Smooth muscle cell (in vitro differentiated cells): ENCODE measurements at regions not wholly inside any gene's neighbourhood (a gene's known extent, or its start where the extent isn't known, plus 50 kb on each side); places are given as distances from the start of the nearest gene placed in this dataset.

ENCODE experiments used
- DNase-seq: peaks from one replicate; lab custom pipeline; 2025; ENCODE audit not compliant: unreplicated experiment; lab: John Stamatoyannopoulos, UW
- H2AFZ ChIP-seq: fragments of 200-600 bp; sonication (generic); 2 replicates; pipeline ENCODE4 v1.6.0; 2016; ENCODE audit warnings: antibody characterized with exemption, low read depth, mild to moderate bottlenecking
- H3F3A ChIP-seq: fragments of 200-600 bp; sonication (generic); 2 replicates; pipeline ENCODE4 v1.6.0; 2017; ENCODE audit warnings: antibody characterized with exemption, low read depth
- H3K27ac ChIP-seq: fragments of 200-600 bp; sonication (generic); 2 replicates; pipeline ENCODE4 v1.5.1; 2016; ENCODE audit warnings: low read depth, mild to moderate bottlenecking
- H3K27me3 ChIP-seq: fragments of 200-600 bp; sonication (generic); 2 replicates; pipeline ENCODE4 v1.6.1; 2016; ENCODE audit warnings: low read depth, mild to moderate bottlenecking
- H3K36me3 ChIP-seq: fragments of 200-600 bp; sonication (generic); 2 replicates; pipeline ENCODE4 v1.5.1; 2016; ENCODE audit warnings: low read depth
- H3K4me1 ChIP-seq: fragments of 200-600 bp; sonication (generic); 2 replicates; pipeline ENCODE4 v1.5.1; 2016; ENCODE audit warnings: low read depth
- H3K4me2 ChIP-seq: fragments of 200-600 bp; sonication (generic); 2 replicates; pipeline ENCODE4 v1.6.0; 2016; ENCODE audit warnings: mild to moderate bottlenecking
- H3K4me3 ChIP-seq: fragments of 200-600 bp; sonication (generic); 2 replicates; pipeline ENCODE4 v1.5.1; 2016; ENCODE audit warnings: mild to moderate bottlenecking
- H3K79me2 ChIP-seq: fragments of 200-600 bp; sonication (generic); 2 replicates; pipeline ENCODE4 v1.6.0; 2016; ENCODE audit warnings: low read depth, mild to moderate bottlenecking
- H3K9ac ChIP-seq: fragments of 200-600 bp; sonication (generic); 2 replicates; pipeline ENCODE4 v1.6.0; 2016; ENCODE audit warnings: low read depth
- H3K9me3 ChIP-seq: fragments of 200-600 bp; sonication (generic); replicated peaks from 2 replicates; pipeline ENCODE4 v1.5.1; 2016; ENCODE audit warnings: low read depth
- H4K20me1 ChIP-seq: fragments of 200-600 bp; sonication (generic); 2 replicates; pipeline ENCODE4 v1.6.0; 2016; ENCODE audit warnings: low read depth
- CTCF ChIP-seq: fragments of 200-600 bp; sonication (generic); IDR thresholded peaks from 2 replicates; pipeline ENCODE4 v1.5.1; 2017; ENCODE audit warnings: borderline replicate concordance, mild to moderate bottlenecking, antibody characterized with exemption; ENCODE audit not compliant: insufficient read depth, poor library complexity, severe bottlenecking
- WGBS: methylation state at CpG from one replicate; pipeline ENCODE4 v1.1.7; 2016; ENCODE audit warnings: low lambda C conversion rate; 5-methylcytosine and 5-hydroxymethylcytosine counted together

GRCh38 chr16:5385811-5386210 lies 288.2 kb upstream of the EEF2KMT start:
- Histone ChIP-seq H3K9ac (no peak overlapping the region), H3K9me3 (no peaks in the 10 kb centered on the region), H3F3A (no peaks in the 10 kb centered on the region), H4K20me1 (no peaks in the 10 kb centered on the region), H2AFZ (no peak overlapping the region), H3K4me3 (no peak overlapping the region), H3K79me2 (no peaks in the 10 kb centered on the region), H3K4me1 (no peaks in the 10 kb centered on the region), H3K27ac (no peak overlapping the region), H3K36me3 (no peaks in the 10 kb centered on the region), H3K27me3 (no peaks in the 10 kb centered on the region), H3K4me2 (no peak overlapping the region)
- no peak for DNase-seq
- 87% methylated on average over 3 of the region's 3 CpGs for WGBS
- no peak for TF ChIP-seq CTCF

GRCh38 chr16:5385115-5385514 lies 287.5 kb upstream of the EEF2KMT start:
- H3K9me3 ChIP-seq = no peaks in the 10 kb centered on the region
- no peaks in the 10 kb centered on the region for H4K20me1 ChIP-seq
- no peak overlapping the region for H2AFZ ChIP-seq
- no peaks in the 10 kb centered on the region for H3K36me3 ChIP-seq
- 96% methylated on average over 2 of the region's 2 CpGs for WGBS
- no peak overlapping the region for H3K9ac ChIP-seq
- no peaks in the 10 kb centered on the region for H3K79me2 ChIP-seq
- H3K27ac ChIP-seq = no peak overlapping the region
- no peak overlapping the region for H3K4me2 ChIP-seq
- H3K4me3 ChIP-seq = no peak overlapping the region
- H3K4me1 ChIP-seq = no peaks in the 10 kb centered on the region
- H3K27me3 ChIP-seq = no peaks in the 10 kb centered on the region
- DNase-seq = no peak
- TF ChIP-seq CTCF = no peak
- no peaks in the 10 kb centered on the region for H3F3A ChIP-seq

GRCh38 chr16:5383737-5384136 lies 286.1 kb upstream of the EEF2KMT start:
- Histone ChIP-seq H3K79me2 (no peaks in the 10 kb centered on the region), H2AFZ (no peak overlapping the region), H3K9ac (no peak overlapping the region), H3F3A (no peaks in the 10 kb centered on the region), H3K27ac (no peak overlapping the region), H4K20me1 (no peaks in the 10 kb centered on the region), H3K4me3 (no peak overlapping the region), H3K27me3 (no peaks in the 10 kb centered on the region), H3K4me2 (no peak overlapping the region), H3K9me3 (no peaks in the 10 kb centered on the region), H3K4me1 (no peaks in the 10 kb centered on the region), H3K36me3 (no peaks in the 10 kb centered on the region)
- WGBS = 90% methylated on average over 2 of the region's 2 CpGs
- no peak for DNase-seq
- no peak for TF ChIP-seq CTCF

- Histone ChIP-seq H3K36me3 (no peaks in the 10 kb centered on the region), H3K27me3 (peaks cover 5% of the 10 kb centered on the region), H3K9ac (no peak overlapping the region), H4K20me1 (no peaks in the 10 kb centered on the region), H3K79me2 (no peaks in the 10 kb centered on the region), H3K4me2 (no peak overlapping the region), H2AFZ (no peak overlapping the region), H3K4me1 (no peaks in the 10 kb centered on the region), H3K4me3 (no peak overlapping the region), H3K9me3 (no peaks in the 10 kb centered on the region), H3K27ac (no peak overlapping the region), H3F3A (no peaks in the 10 kb centered on the region)
- WGBS = 92% methylated on average over 4 of the region's 4 CpGs
- no peak for TF ChIP-seq CTCF
- DNase-seq = no peak
Observed at GRCh38 chr16:5382484-5382883, 284.9 kb upstream of the EEF2KMT start.
